ENCODE measurements at regions not wholly inside any gene's neighbourhood (a gene's known extent, or its start where the extent isn't known, plus 50 kb on each side); places are given as distances from the start of the nearest gene placed in this dataset.
"Not testable (repeated sequence)": the region's sequence is repeated elsewhere in the genome, so short reads cannot be mapped to it uniquely, and the experiment has no call there.

GRCh38 chr12:46550266-46550879 lies 177.8 kb upstream of the SLC38A2 start:
- no peak overlapping the region for H3K27ac ChIP-seq (ENCODE audit: low read length)
- 100% methylated on average over 2 of the region's 4 CpGs for WGBS (ENCODE audit: insufficient coverage, low lambda C conversion rate)

GRCh38 chr12:46549527-46550265 lies 177.1 kb upstream of the SLC38A2 start:
- no peak overlapping the region for H3K27ac ChIP-seq (ENCODE audit: low read length)
- H3K36me3 ChIP-seq (ENCODE audit: control insufficient read depth, insufficient read depth, low read length) = no peaks in the 10 kb centered on the region
- no peaks in the 10 kb centered on the region for H3K4me1 ChIP-seq (ENCODE audit: control insufficient read depth, insufficient read depth, low read length)
- H3K27me3 ChIP-seq (ENCODE audit: control insufficient read depth, insufficient read depth, low read length) = no peaks in the 10 kb centered on the region
- no peak overlapping the region for H3K4me3 ChIP-seq (ENCODE audit: low read length)
- no peak for DNase-seq
- no peaks in the 10 kb centered on the region for H3K9me3 ChIP-seq (ENCODE audit: control insufficient read depth, low read depth, low read length)
- WGBS (ENCODE audit: insufficient coverage, low lambda C conversion rate) = 86% methylated on average over 2 of the region's 7 CpGs

More at GRCh38 chr12:46550266-46550879, 177.8 kb upstream of the SLC38A2 start:
- Histone ChIP-seq H3K36me3 (ENCODE audit: control insufficient read depth, insufficient read depth, low read length) (no peaks in the 10 kb centered on the region), H3K4me3 (ENCODE audit: low read length) (no peak overlapping the region), H3K27me3 (ENCODE audit: control insufficient read depth, insufficient read depth, low read length) (no peaks in the 10 kb centered on the region), H3K4me1 (ENCODE audit: control insufficient read depth, insufficient read depth, low read length) (no peaks in the 10 kb centered on the region), H3K9me3 (ENCODE audit: control insufficient read depth, low read depth, low read length) (no peaks in the 10 kb centered on the region)
- no peak for DNase-seq

- DNase-seq = no peak
- Histone ChIP-seq H3K27me3 (ENCODE audit: control insufficient read depth, insufficient read depth, low read length) (no peaks in the 10 kb centered on the region), H3K4me3 (ENCODE audit: low read length) (no peak overlapping the region), H3K27ac (ENCODE audit: low read length) (no peak overlapping the region), H3K36me3 (ENCODE audit: control insufficient read depth, insufficient read depth, low read length) (no peaks in the 10 kb centered on the region), H3K9me3 (ENCODE audit: control insufficient read depth, low read depth, low read length) (no peaks in the 10 kb centered on the region), H3K4me1 (ENCODE audit: control insufficient read depth, insufficient read depth, low read length) (no peaks in the 10 kb centered on the region)
- WGBS (ENCODE audit: insufficient coverage, low lambda C conversion rate) = 67% methylated on average over 1 of the region's 2 CpGs
These were observed 176.1 kb upstream of the SLC38A2 start for GRCh38 chr12:46548605-46549071.

- Histone ChIP-seq H3K9me3 (ENCODE audit: control insufficient read depth, low read depth, low read length) (no peaks in the 10 kb centered on the region), H3K27me3 (ENCODE audit: control insufficient read depth, insufficient read depth, low read length) (no peaks in the 10 kb centered on the region), H3K4me1 (ENCODE audit: control insufficient read depth, insufficient read depth, low read length) (no peaks in the 10 kb centered on the region), H3K4me3 (ENCODE audit: low read length) (no peak overlapping the region), H3K36me3 (ENCODE audit: control insufficient read depth, insufficient read depth, low read length) (no peaks in the 10 kb centered on the region), H3K27ac (ENCODE audit: low read length) (no peak overlapping the region)
- DNase-seq = no peak
- 100% methylated on average over 1 of the region's 1 CpG for WGBS (ENCODE audit: insufficient coverage, low lambda C conversion rate)
These were observed 175.1 kb upstream of the SLC38A2 start for GRCh38 chr12:46547421-46548354.

GRCh38 chr12:46546634-46547273 lies 174.2 kb upstream of the SLC38A2 start:
- no peak for DNase-seq
- Histone ChIP-seq H3K4me1 (ENCODE audit: control insufficient read depth, insufficient read depth, low read length) (no peaks in the 10 kb centered on the region), H3K4me3 (ENCODE audit: low read length) (no peak overlapping the region), H3K27me3 (ENCODE audit: control insufficient read depth, insufficient read depth, low read length) (no peaks in the 10 kb centered on the region), H3K36me3 (ENCODE audit: control insufficient read depth, insufficient read depth, low read length) (no peaks in the 10 kb centered on the region), H3K27ac (ENCODE audit: low read length) (no peak overlapping the region), H3K9me3 (ENCODE audit: control insufficient read depth, low read depth, low read length) (no peaks in the 10 kb centered on the region)
- 80% methylated on average over 1 of the region's 2 CpGs for WGBS (ENCODE audit: insufficient coverage, low lambda C conversion rate)

GRCh38 chr12:46543378-46543795 lies 170.8 kb upstream of the SLC38A2 start:
- not testable (repeated sequence) for H3K4me3 ChIP-seq (ENCODE audit: low read length); H3K27ac ChIP-seq (ENCODE audit: low read length); H3K27me3 ChIP-seq (ENCODE audit: control insufficient read depth, insufficient read depth, low read length); DNase-seq; H3K36me3 ChIP-seq (ENCODE audit: control insufficient read depth, insufficient read depth, low read length); H3K9me3 ChIP-seq (ENCODE audit: control insufficient read depth, low read depth, low read length); H3K4me1 ChIP-seq (ENCODE audit: control insufficient read depth, insufficient read depth, low read length)
- WGBS (ENCODE audit: insufficient coverage, low lambda C conversion rate) = no CpG with 5 or more reads among the region's 3 CpGs

- no peak for DNase-seq
- Histone ChIP-seq H3K27me3 (ENCODE audit: control insufficient read depth, insufficient read depth, low read length) (no peaks in the 10 kb centered on the region), H3K36me3 (ENCODE audit: control insufficient read depth, insufficient read depth, low read length) (no peaks in the 10 kb centered on the region), H3K4me3 (ENCODE audit: low read length) (no peak overlapping the region), H3K27ac (ENCODE audit: low read length) (no peak overlapping the region), H3K9me3 (ENCODE audit: control insufficient read depth, low read depth, low read length) (no peaks in the 10 kb centered on the region), H3K4me1 (ENCODE audit: control insufficient read depth, insufficient read depth, low read length) (peaks cover 12% of the 10 kb centered on the region)
- WGBS (ENCODE audit: insufficient coverage, low lambda C conversion rate) = no CpG with 5 or more reads among the region's 2 CpGs
These were observed 166.4 kb upstream of the SLC38A2 start for GRCh38 chr12:46538976-46539375.

GRCh38 chr12:46537387-46537955 lies 164.9 kb upstream of the SLC38A2 start:
- WGBS (ENCODE audit: insufficient coverage, low lambda C conversion rate) = no CpG with 5 or more reads among the region's 4 CpGs
- DNase-seq = no peak
- no peaks in the 10 kb centered on the region for H3K36me3 ChIP-seq (ENCODE audit: control insufficient read depth, insufficient read depth, low read length)
- no peaks in the 10 kb centered on the region for H3K9me3 ChIP-seq (ENCODE audit: control insufficient read depth, low read depth, low read length)
- no peak overlapping the region for H3K27ac ChIP-seq (ENCODE audit: low read length)
- H3K4me3 ChIP-seq (ENCODE audit: low read length) = no peak overlapping the region
- H3K4me1 ChIP-seq (ENCODE audit: control insufficient read depth, insufficient read depth, low read length) = peaks cover 12% of the 10 kb centered on the region
- H3K27me3 ChIP-seq (ENCODE audit: control insufficient read depth, insufficient read depth, low read length) = no peaks in the 10 kb centered on the region

- DNase-seq; H3K27me3 ChIP-seq (ENCODE audit: control insufficient read depth, insufficient read depth, low read length); H3K4me3 ChIP-seq (ENCODE audit: low read length); H3K27ac ChIP-seq (ENCODE audit: low read length); H3K9me3 ChIP-seq (ENCODE audit: control insufficient read depth, low read depth, low read length); H3K36me3 ChIP-seq (ENCODE audit: control insufficient read depth, insufficient read depth, low read length): not testable (repeated sequence)
- WGBS (ENCODE audit: insufficient coverage, low lambda C conversion rate) = no CpG with 5 or more reads among the region's 3 CpGs
- peaks cover 12% of the 10 kb centered on the region for H3K4me1 ChIP-seq (ENCODE audit: control insufficient read depth, insufficient read depth, low read length)
These were observed 163.7 kb upstream of the SLC38A2 start for GRCh38 chr12:46536316-46536715.

Data from large intestine (tissue), 3 donors.